ENCODE measurements at regions not wholly inside any gene's neighbourhood (a gene's known extent, or its start where the extent isn't known, plus 50 kb on each side); places are given as distances from the start of the nearest gene placed in this dataset.

DNA sequence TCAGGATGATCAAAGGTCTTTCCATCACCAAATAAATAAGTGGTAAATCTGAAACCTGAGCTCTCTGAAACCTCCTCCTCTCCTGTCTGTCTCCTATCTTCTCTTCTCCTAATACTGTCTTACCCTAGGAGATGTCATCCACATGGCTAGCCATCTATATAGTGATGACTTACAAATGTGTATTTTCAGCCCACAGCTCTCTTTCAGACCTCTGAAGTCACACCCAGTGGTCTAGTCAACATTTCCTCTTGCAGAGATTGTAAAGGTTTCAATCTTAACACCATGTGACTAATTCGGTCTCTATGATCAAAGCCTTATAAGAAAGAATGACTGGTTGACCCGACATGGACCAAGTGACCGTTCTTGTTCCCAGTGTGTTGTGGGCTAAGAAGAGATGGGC lies 63.1 kb upstream of the DPT start:
- H3K27me3 ChIP-seq (ENCODE audit: control insufficient read depth, insufficient read depth, low read length) = no peaks in the 10 kb centered on the region
- H3K4me3 ChIP-seq (ENCODE audit: low read depth, low read length) = no peak overlapping the region
- TF ChIP-seq, protein P1, sequence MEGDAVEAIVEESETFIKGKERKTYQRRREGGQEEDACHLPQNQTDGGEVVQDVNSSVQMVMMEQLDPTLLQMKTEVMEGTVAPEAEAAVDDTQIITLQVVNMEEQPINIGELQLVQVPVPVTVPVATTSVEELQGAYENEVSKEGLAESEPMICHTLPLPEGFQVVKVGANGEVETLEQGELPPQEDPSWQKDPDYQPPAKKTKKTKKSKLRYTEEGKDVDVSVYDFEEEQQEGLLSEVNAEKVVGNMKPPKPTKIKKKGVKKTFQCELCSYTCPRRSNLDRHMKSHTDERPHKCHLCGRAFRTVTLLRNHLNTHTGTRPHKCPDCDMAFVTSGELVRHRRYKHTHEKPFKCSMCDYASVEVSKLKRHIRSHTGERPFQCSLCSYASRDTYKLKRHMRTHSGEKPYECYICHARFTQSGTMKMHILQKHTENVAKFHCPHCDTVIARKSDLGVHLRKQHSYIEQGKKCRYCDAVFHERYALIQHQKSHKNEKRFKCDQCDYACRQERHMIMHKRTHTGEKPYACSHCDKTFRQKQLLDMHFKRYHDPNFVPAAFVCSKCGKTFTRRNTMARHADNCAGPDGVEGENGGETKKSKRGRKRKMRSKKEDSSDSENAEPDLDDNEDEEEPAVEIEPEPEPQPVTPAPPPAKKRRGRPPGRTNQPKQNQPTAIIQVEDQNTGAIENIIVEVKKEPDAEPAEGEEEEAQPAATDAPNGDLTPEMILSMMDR (IDR thresholded peaks at IDR 0.05; ENCODE audit: insufficient read depth, low read length, severe bottlenecking) = no peak
- FAIRE-seq (no peak), DNase-seq (ENCODE audit: low read depth) (no peak)
- H3K36me3 ChIP-seq (ENCODE audit: control insufficient read depth, insufficient read depth, low read length) = no peaks in the 10 kb centered on the region

DNA sequence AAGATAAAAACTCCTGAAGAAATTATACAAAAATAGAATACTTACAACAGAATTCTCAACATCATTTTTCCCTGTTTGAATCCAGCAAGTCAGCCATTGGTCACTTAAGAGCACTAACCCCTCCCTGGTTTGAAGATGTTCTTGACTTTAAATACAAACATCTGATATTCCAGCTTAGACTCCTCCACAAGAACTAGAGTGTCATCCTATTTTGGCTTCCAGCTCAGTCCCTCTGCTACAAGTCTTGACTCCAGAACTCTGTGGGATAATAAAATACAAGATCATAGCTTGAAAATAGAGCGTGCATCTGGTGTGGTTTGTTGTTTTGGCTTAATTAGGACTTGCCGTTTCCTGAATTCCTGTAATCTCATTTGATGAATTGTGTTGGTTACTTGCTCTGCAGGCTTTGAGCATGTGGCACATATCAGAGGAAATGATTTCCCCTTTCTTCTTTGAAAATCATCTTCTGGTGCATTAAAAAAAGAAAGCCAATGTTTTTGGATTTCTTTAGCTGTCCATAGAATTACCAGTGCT lies 63.7 kb upstream of the DPT start:
- TF ChIP-seq, protein P1 (IDR thresholded peaks at IDR 0.05; ENCODE audit: insufficient read depth, low read length, severe bottlenecking) = no peak
- FAIRE-seq (no peak), DNase-seq (ENCODE audit: low read depth) (no peak)
- Histone ChIP-seq H3K27me3 (ENCODE audit: control insufficient read depth, insufficient read depth, low read length) (no peaks in the 10 kb centered on the region), H3K36me3 (ENCODE audit: control insufficient read depth, insufficient read depth, low read length) (no peaks in the 10 kb centered on the region), H3K4me3 (ENCODE audit: low read depth, low read length) (no peak overlapping the region)

DNA sequence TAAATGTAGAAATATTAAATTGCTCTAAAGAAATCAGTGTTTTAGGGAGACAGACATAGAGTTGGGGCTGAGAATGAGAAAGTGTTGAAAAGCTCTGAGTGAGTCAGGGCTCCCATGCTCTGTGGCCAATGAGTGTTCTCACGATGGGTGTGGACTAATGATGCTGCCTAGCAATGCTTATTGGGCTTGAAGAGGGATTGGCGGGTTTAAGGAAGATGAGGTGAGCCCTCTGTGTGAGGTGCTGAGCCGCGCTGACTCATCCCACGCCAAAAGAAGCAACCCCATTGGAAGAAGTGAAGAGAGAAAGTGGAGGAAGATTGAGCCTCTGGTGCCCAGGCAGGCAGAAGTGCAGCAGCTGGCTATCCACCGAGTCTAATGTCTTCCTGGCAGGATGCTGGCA lies 65.1 kb upstream of the DPT start:
- TF ChIP-seq, protein P1 (IDR thresholded peaks at IDR 0.05; ENCODE audit: insufficient read depth, low read length, severe bottlenecking) = no peak
- DNase-seq (ENCODE audit: low read depth) (no peak), FAIRE-seq (no peak)
- no peak overlapping the region for H3K4me3 ChIP-seq (ENCODE audit: low read depth, low read length)
- no peaks in the 10 kb centered on the region for H3K27me3 ChIP-seq (ENCODE audit: control insufficient read depth, insufficient read depth, low read length)
- no peaks in the 10 kb centered on the region for H3K36me3 ChIP-seq (ENCODE audit: control insufficient read depth, insufficient read depth, low read length)

DNA sequence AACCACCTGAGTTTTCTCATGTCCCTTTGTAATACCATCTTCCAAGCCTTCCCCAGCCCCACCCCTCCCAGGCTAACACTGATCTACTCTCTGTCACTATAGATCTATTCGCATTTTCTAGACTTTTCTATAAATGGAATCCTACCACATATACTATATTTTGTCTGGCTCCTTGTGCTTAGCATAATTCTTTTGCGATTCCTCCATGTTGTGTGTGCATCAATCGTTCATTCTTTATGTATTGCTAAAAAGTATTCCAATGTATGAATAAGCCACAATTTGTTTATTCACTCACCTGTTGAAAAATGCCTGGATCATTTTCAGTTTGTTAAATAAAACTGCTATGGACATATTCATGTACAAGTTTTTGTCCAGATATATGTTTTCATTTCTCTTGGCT lies 66.7 kb upstream of the DPT start:
- no peak for FAIRE-seq
- no peak for DNase-seq (ENCODE audit: low read depth)
- Histone ChIP-seq H3K36me3 (ENCODE audit: control insufficient read depth, insufficient read depth, low read length) (no peaks in the 10 kb centered on the region), H3K27me3 (ENCODE audit: control insufficient read depth, insufficient read depth, low read length) (no peaks in the 10 kb centered on the region), H3K4me3 (ENCODE audit: low read depth, low read length) (no peak overlapping the region)
- TF ChIP-seq, protein P1 (IDR thresholded peaks at IDR 0.05; ENCODE audit: insufficient read depth, low read length, severe bottlenecking) = no peak

DNA sequence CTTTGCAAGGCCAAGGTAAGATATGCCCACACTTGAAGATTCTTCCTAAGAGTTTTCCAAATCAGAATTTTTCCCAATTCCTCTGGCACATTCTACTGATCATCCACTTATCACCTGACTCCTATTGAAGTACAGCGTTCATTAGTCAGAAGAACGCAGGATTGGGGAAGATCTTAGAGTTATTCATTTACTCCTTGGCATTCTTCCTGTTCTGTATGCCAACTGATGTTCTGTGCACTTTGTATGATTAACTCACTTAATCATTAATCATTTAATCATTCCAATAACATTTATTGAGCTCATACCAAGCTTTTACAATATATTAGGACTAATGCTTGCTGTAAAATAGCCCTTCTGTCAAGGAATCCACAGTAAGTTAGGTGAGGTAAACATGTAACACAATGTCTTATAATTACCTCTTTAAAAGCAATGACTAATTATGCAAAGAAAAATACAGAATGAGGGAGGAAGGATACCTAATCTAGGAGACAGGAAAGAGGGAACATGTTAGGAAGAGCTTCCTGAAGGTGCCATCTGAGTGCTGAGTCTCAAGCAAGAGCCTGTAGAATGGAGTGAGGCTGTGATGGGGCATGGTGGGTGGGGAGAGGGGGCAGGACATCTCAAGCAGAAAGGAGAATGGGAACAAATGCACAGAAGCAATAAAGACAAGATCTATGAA lies 71.1 kb upstream of the DPT start:
- H3K36me3 ChIP-seq (ENCODE audit: control insufficient read depth, insufficient read depth, low read length) = no peaks in the 10 kb centered on the region
- no peak overlapping the region for H3K4me3 ChIP-seq (ENCODE audit: low read depth, low read length)
- no peaks in the 10 kb centered on the region for H3K27me3 ChIP-seq (ENCODE audit: control insufficient read depth, insufficient read depth, low read length)
- no peak for FAIRE-seq
- TF ChIP-seq, protein P1 (IDR thresholded peaks at IDR 0.05; ENCODE audit: insufficient read depth, low read length, severe bottlenecking) = no peak
- DNase-seq (ENCODE audit: low read depth) = peak; percentile 7
